Type B pancreatic cell (in vitro differentiated cells): ENCODE measurements at regions not wholly inside any gene's neighbourhood (a gene's known extent, or its start where the extent isn't known, plus 50 kb on each side); places are given as distances from the start of the nearest gene placed in this dataset.
"Not testable (repeated sequence)": the region's sequence is repeated elsewhere in the genome, so short reads cannot be mapped to it uniquely, and the experiment has no call there.

Source experiments
- DNase-seq: peaks from one replicate; pipeline ENCODE4 v3.0.0; 2021; ENCODE audit warnings: mixed read lengths; ENCODE audit not compliant: unreplicated experiment; ENCODE audit errors: extremely low spot score
- H3K27ac Mint-ChIP-seq: 2 replicates; pipeline ENCODE4 v1.8.0; 2021; ENCODE audit warnings: mild to moderate bottlenecking, mixed read lengths
- H3K27me3 Mint-ChIP-seq: 2 replicates; pipeline ENCODE4 v1.8.0; 2021; ENCODE audit warnings: mixed read lengths
- H3K36me3 Mint-ChIP-seq: 2 replicates; pipeline ENCODE4 v1.8.0; 2021; ENCODE audit warnings: mixed read lengths
- H3K4me1 Mint-ChIP-seq: one replicate; pipeline ENCODE4 v1.8.0; 2021; ENCODE audit warnings: mixed read lengths; ENCODE audit not compliant: unreplicated experiment
- H3K4me3 Mint-ChIP-seq: 2 replicates; pipeline ENCODE4 v1.8.0; 2021; ENCODE audit warnings: mild to moderate bottlenecking, mixed read lengths
- H3K9me3 Mint-ChIP-seq: 2 replicates; pipeline ENCODE4 v1.8.0; 2021; ENCODE audit warnings: mixed read lengths
- CTCF ChIP-seq: fragments of 200-600 bp; sonication (generic); conservative IDR thresholded peaks from 2 replicates; pipeline ENCODE4 v1.5.0; 2021; ENCODE audit warnings: antibody characterized with exemption, mild to moderate bottlenecking

GRCh38 chr19:37313335-37313627 lies 57.6 kb upstream of the ZNF527 start:
- Mint-ChIP-seq H3K27ac (peak overlapping the region; percentile 72), H3K36me3 (peaks cover 8% of the 10 kb centered on the region), H3K9me3 (no peaks in the 10 kb centered on the region), H3K27me3 (no peaks in the 10 kb centered on the region), H3K4me3 (peak overlapping the region; percentile 87), H3K4me1 (peaks cover 12% of the 10 kb centered on the region)
- no peak for DNase-seq
- no peak for TF ChIP-seq CTCF

- peak overlapping the region; percentile 97 for H3K27ac Mint-ChIP-seq
- H3K4me1 Mint-ChIP-seq: peaks cover 19% of the 10 kb centered on the region
- H3K9me3 Mint-ChIP-seq: no peaks in the 10 kb centered on the region
- peak; percentile 94 for DNase-seq
- H3K27me3 Mint-ChIP-seq: no peaks in the 10 kb centered on the region
- peaks cover 38% of the 10 kb centered on the region for H3K36me3 Mint-ChIP-seq
- H3K4me3 Mint-ChIP-seq: peak overlapping the region; percentile 97
- peak; percentile 32 for TF ChIP-seq CTCF
These were observed 53.3 kb upstream of the ZNF527 start for GRCh38 chr19:37317403-37318209.

- H3K4me1 Mint-ChIP-seq, H3K9me3 Mint-ChIP-seq, DNase-seq, H3K27ac Mint-ChIP-seq, H3K27me3 Mint-ChIP-seq: not testable (repeated sequence)
- Mint-ChIP-seq H3K36me3 (peaks cover 38% of the 10 kb centered on the region), H3K4me3 (peak overlapping the region; percentile 47)
These were observed 49.9 kb upstream of the ZNF527 start for GRCh38 chr19:37320988-37321387.
